Endodermal cell (in vitro differentiated cells): ENCODE measurements at regions not wholly inside any gene's neighbourhood (a gene's known extent, or its start where the extent isn't known, plus 50 kb on each side); places are given as distances from the start of the nearest gene placed in this dataset.

Experiments used
- DNase-seq: peaks from one replicate; pipeline ENCODE4 v3.0.0-alpha.2; 2017
- H3K27ac ChIP-seq: 2 replicates; pipeline ENCODE4 v1.5.1; 2013; ENCODE audit warnings: mild to moderate bottlenecking, low read depth, low read length, moderate library complexity
- H3K27me3 ChIP-seq: 2 replicates; pipeline ENCODE4 v1.6.1; 2013; ENCODE audit warnings: mild to moderate bottlenecking, low read length, moderate library complexity; ENCODE audit not compliant: insufficient read depth, control insufficient read depth, poor library complexity, severe bottlenecking
- H3K36me3 ChIP-seq: 2 replicates; pipeline ENCODE4 v1.7.0; 2013; ENCODE audit warnings: mild to moderate bottlenecking, low read length, moderate library complexity; ENCODE audit not compliant: control insufficient read depth, insufficient read depth
- H3K4me1 ChIP-seq: one replicate; pipeline ENCODE4 v1.7.0; 2013; ENCODE audit warnings: low read length; ENCODE audit not compliant: control insufficient read depth, insufficient read depth
- H3K4me3 ChIP-seq: 2 replicates; pipeline ENCODE4 v1.5.1; 2013; ENCODE audit warnings: mild to moderate bottlenecking, low read length, moderate library complexity
- H3K9ac ChIP-seq: 2 replicates; pipeline ENCODE4 v1.6.1; 2013; ENCODE audit warnings: mild to moderate bottlenecking, low read length, moderate library complexity; ENCODE audit not compliant: poor library complexity, severe bottlenecking; ENCODE audit errors: extremely low read depth
- H3K9me3 ChIP-seq: 2 replicates; pipeline ENCODE4 v1.6.1; 2013; ENCODE audit warnings: mild to moderate bottlenecking, low read length, moderate library complexity; ENCODE audit not compliant: control insufficient read depth
- H3K27ac Mint-ChIP-seq: 2 replicates; pipeline ENCODE4 v1.8.0; 2020; ENCODE audit warnings: mixed read lengths
- H3K27me3 Mint-ChIP-seq: 2 replicates; pipeline ENCODE4 v1.8.0; 2021; ENCODE audit warnings: mild to moderate bottlenecking, mixed read lengths; ENCODE audit not compliant: insufficient read depth
- H3K36me3 Mint-ChIP-seq: 2 replicates; pipeline ENCODE4 v1.8.0; 2020; ENCODE audit warnings: low read depth, mixed read lengths
- H3K4me1 Mint-ChIP-seq: 2 replicates; pipeline ENCODE4 v1.8.0; 2020; ENCODE audit warnings: mixed read lengths
- H3K4me3 Mint-ChIP-seq: 2 replicates; pipeline ENCODE4 v1.8.0; 2020; ENCODE audit warnings: mild to moderate bottlenecking, moderate library complexity, mixed read lengths
- H3K9me3 Mint-ChIP-seq: 2 replicates; pipeline ENCODE4 v1.8.0; 2020; ENCODE audit warnings: mild to moderate bottlenecking, mixed read lengths
- WGBS, 2 experiments: methylation state at CpG; one replicate each; pipeline versions ENCODE4 v1.1.5 to v1.1.7; 2013; ENCODE audit warnings: missing lambda C conversion rate in 2 of 2, mixed read lengths in 1 of 2; ENCODE audit not compliant: insufficient coverage in 1 of 2, insufficient read length in 1 of 2; 5-methylcytosine and 5-hydroxymethylcytosine counted together
- TF ChIP-seq, protein P1 (sequence below): fragments of 200-600 bp; sonication (generic); conservative IDR thresholded peaks from 2 replicates; pipeline ENCODE4 v1.5.0; 2021; ENCODE audit warnings: antibody characterized with exemption, mild to moderate bottlenecking

DNA sequence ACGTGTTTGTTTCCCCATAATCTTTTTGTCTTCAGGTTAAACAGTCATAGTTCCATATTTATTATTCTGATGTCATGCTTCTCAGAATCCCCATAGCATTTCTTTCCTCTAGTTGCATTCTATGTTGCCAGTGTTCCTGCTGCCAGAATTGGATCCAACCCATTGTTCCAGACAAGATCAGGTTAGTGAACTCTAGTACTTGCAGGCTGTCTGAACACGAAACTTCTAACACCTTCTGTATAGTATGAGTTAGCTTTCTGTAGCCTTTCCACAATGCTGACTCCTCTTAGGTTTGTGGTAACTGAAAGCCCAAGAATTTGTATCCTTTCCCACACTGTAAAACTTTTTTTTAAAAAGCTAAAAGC lies 88.0 kb upstream of the ROPN1 start:
- Mint-ChIP-seq H3K27me3 (peaks cover 3% of the 10 kb centered on the region), H3K9me3 (no peaks in the 10 kb centered on the region), H3K4me1 (peaks cover 6% of the 10 kb centered on the region), H3K27ac (no peak overlapping the region), H3K4me3 (no peak overlapping the region), H3K36me3 (no peaks in the 10 kb centered on the region)
- Histone ChIP-seq H3K4me1 (no peaks in the 10 kb centered on the region), H3K27ac (no peak overlapping the region), H3K36me3 (no peaks in the 10 kb centered on the region), H3K9ac (no peak overlapping the region), H3K9me3 (no peaks in the 10 kb centered on the region), H3K4me3 (no peak overlapping the region), H3K27me3 (no peaks in the 10 kb centered on the region)
- DNase-seq: no peak
- TF ChIP-seq, protein P1, sequence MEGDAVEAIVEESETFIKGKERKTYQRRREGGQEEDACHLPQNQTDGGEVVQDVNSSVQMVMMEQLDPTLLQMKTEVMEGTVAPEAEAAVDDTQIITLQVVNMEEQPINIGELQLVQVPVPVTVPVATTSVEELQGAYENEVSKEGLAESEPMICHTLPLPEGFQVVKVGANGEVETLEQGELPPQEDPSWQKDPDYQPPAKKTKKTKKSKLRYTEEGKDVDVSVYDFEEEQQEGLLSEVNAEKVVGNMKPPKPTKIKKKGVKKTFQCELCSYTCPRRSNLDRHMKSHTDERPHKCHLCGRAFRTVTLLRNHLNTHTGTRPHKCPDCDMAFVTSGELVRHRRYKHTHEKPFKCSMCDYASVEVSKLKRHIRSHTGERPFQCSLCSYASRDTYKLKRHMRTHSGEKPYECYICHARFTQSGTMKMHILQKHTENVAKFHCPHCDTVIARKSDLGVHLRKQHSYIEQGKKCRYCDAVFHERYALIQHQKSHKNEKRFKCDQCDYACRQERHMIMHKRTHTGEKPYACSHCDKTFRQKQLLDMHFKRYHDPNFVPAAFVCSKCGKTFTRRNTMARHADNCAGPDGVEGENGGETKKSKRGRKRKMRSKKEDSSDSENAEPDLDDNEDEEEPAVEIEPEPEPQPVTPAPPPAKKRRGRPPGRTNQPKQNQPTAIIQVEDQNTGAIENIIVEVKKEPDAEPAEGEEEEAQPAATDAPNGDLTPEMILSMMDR: no peak
- WGBS, 2 experiments: 90 to 96% methylated on average over 2 of the region's 2 CpGs

DNA sequence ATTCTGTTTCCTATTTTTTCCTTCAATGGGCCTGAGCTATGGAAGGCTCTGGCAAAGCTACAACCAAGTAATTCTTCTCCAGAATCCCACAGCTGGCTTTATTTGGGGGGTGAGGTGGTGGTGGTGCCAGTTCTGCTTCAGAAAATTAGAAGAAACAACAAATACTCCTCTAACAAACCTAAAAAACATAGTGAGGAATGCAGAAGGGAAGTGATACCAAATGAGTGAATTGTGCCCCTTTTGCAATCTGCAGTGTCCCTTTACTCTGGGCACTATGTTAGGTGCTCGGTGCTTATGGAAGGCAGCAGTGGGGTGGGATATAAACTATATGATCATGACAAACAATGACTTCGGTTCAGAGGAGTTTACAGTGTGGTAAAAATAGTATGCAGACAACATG lies 90.4 kb upstream of the ROPN1 start:
- H3K9me3 Mint-ChIP-seq: no peaks in the 10 kb centered on the region
- H3K4me1 Mint-ChIP-seq: peaks cover 6% of the 10 kb centered on the region
- no peak for DNase-seq
- Histone ChIP-seq H3K9ac (no peak overlapping the region), H3K9me3 (no peaks in the 10 kb centered on the region), H3K36me3 (no peaks in the 10 kb centered on the region), H3K27me3 (no peaks in the 10 kb centered on the region), H3K27ac (no peak overlapping the region), H3K4me1 (no peaks in the 10 kb centered on the region), H3K4me3 (no peak overlapping the region)
- peaks cover 3% of the 10 kb centered on the region for H3K27me3 Mint-ChIP-seq
- TF ChIP-seq, protein P1: no peak
- 93 to 100% methylated on average over 2 of the region's 2 CpGs for WGBS, 2 experiments
- no peaks in the 10 kb centered on the region for H3K36me3 Mint-ChIP-seq
- no peak overlapping the region for H3K4me3 Mint-ChIP-seq
- H3K27ac Mint-ChIP-seq: no peak overlapping the region

DNA sequence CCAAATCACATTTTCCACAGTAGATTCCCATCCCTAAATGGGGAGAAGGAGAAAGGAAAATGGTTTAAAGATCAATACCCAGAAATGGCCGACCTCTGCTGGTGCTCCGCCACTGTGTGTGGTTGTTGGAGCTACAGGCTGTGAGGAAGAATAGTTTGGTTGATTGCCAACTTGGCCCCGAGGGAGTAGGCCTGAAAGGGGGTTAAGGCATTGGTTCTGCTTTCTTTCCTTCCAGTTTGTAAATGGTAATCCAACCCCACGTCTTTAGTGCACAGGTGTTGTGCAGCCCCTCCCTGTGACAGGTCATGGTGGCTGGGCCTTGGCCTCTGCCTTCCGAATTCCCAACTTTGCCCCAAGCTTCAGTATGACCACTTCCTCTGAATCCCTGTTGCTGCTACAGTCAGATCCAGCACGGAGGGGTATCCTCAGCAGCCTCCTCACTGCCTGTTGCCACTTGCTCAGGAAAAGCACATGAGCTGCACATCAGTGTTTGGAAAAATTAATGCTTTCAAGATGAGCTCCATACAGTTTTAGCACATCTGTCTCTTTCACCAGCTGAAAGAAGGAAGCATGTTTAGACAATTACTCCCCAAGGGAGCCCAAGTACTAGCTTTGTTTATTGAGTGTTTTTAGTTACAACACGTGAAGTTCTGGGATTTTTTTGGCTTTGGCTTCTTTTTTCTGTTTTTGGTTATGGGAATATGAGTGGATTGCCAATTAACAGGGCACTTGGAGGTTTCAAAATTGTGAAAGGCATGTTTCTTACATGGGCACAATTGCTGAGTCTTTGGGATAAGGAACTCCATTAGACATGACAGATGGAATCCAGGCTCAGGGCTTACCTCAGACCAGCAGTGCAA lies 92.3 kb upstream of the ROPN1 start:
- no peak for DNase-seq
- WGBS, 2 experiments: 80 to 83% methylated on average over 6 to 7 of the region's 7 CpGs
- TF ChIP-seq, protein P1: no peak

More for the DNA sequence above, 92.3 kb upstream of the ROPN1 start:
- Histone ChIP-seq H3K36me3 (no peaks in the 10 kb centered on the region), H3K9ac (no peak overlapping the region), H3K4me3 (no peak overlapping the region), H3K4me1 (no peaks in the 10 kb centered on the region), H3K27ac (no peak overlapping the region), H3K9me3 (no peaks in the 10 kb centered on the region), H3K27me3 (no peaks in the 10 kb centered on the region)
- Mint-ChIP-seq H3K27ac (no peak overlapping the region), H3K4me3 (no peak overlapping the region), H3K27me3 (peaks cover 3% of the 10 kb centered on the region), H3K9me3 (no peaks in the 10 kb centered on the region), H3K4me1 (no peaks in the 10 kb centered on the region), H3K36me3 (no peaks in the 10 kb centered on the region)
